ENCODE measurements at regions not wholly inside any gene's neighbourhood (a gene's known extent, or its start where the extent isn't known, plus 50 kb on each side); places are given as distances from the start of the nearest gene placed in this dataset.

- TF ChIP-seq GATA3 (IDR thresholded peaks at IDR 0.05; ENCODE audit: low read depth, low read length) (no peak), GATA2 (IDR thresholded peaks at IDR 0.05; ENCODE audit: low read depth, low read length) (no peak)
These were observed 80.8 kb downstream of the MATN1 start for GRCh38 chr1:30642391-30643120.

Data from SH-SY5Y (cell line).